ENCODE measurements at regions not wholly inside any gene's neighbourhood (a gene's known extent, or its start where the extent isn't known, plus 50 kb on each side); places are given as distances from the start of the nearest gene placed in this dataset.

DNA sequence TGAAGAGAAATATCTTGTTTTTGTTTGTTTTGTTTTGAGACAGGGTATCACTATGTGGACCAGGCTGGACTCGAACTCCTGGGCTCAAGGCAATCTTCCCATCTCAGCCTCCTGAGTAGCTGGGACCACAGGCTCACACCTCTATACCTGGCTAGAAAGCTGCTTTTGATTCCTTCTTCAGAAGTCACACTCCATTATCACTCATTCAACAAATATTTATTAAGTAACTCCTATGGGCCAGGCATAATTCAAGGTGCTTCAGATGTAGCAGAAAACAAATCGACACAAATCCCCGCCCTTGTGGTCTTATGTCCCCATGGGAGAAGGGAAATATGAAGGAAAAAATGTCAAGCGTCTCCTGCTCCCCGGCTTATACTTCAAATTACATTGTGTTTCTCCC is 72.6 kb upstream of the DHX15 start:
- in situ Hi-C loops (cut with MboI; ENCODE audit: low pct_unique_long_range_greater_than_20kb, low sequenced_read_pairs, unreplicated experiment): no loop called here
- TF ChIP-seq, protein P1, sequence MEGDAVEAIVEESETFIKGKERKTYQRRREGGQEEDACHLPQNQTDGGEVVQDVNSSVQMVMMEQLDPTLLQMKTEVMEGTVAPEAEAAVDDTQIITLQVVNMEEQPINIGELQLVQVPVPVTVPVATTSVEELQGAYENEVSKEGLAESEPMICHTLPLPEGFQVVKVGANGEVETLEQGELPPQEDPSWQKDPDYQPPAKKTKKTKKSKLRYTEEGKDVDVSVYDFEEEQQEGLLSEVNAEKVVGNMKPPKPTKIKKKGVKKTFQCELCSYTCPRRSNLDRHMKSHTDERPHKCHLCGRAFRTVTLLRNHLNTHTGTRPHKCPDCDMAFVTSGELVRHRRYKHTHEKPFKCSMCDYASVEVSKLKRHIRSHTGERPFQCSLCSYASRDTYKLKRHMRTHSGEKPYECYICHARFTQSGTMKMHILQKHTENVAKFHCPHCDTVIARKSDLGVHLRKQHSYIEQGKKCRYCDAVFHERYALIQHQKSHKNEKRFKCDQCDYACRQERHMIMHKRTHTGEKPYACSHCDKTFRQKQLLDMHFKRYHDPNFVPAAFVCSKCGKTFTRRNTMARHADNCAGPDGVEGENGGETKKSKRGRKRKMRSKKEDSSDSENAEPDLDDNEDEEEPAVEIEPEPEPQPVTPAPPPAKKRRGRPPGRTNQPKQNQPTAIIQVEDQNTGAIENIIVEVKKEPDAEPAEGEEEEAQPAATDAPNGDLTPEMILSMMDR (IDR thresholded peaks at IDR 0.05; ENCODE audit: extremely low read depth, insufficient read depth, missing control alignments): no peak
- DNase-seq (ENCODE audit: low spot score): no peak

DNA sequence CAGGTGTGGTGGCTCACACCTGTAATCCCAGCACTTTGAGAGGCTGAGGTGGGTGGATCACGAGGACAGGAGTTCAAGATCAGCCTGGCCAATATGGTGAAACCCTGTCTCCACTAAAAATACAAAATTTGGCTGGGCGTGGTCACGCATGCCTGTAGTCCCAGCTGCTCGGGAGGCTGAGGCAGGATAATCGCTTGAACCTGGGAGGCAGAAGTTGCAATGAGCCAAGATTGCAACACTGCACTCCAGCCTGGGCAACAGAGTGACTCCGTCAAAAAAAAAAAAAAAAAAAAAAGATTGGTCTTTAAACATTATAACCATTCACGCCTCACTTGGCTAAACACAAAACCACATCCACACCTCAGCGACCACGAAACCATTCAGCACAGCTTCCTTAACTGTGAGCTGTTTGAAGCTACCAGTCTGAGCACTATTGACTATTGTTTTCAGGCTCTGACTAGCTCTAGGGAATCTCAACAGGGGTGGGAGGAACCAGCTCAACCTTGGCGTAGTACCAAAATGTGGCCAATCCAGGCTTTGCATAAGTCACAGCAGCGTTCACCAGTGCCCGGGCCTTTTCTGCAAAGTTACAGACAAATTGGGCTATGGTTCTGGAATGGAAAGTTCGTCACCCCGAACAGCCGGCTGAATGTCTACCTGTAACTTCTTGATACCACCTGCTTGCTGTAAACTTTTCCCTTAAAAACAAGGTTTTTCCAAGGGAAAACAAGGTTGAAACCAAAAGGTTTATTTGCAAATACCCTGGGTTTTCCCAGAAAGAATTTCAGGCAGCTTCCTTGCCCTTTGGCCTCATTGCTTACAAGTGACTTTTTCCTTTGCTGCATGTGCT is 73.6 kb upstream of the DHX15 start:
- TF ChIP-seq, protein P1 (IDR thresholded peaks at IDR 0.05; ENCODE audit: extremely low read depth, insufficient read depth, missing control alignments): no peak
- peak; percentile 42 for DNase-seq (ENCODE audit: low spot score)
- in situ Hi-C loops (cut with MboI; ENCODE audit: low pct_unique_long_range_greater_than_20kb, low sequenced_read_pairs, unreplicated experiment): no loop called here

DNA sequence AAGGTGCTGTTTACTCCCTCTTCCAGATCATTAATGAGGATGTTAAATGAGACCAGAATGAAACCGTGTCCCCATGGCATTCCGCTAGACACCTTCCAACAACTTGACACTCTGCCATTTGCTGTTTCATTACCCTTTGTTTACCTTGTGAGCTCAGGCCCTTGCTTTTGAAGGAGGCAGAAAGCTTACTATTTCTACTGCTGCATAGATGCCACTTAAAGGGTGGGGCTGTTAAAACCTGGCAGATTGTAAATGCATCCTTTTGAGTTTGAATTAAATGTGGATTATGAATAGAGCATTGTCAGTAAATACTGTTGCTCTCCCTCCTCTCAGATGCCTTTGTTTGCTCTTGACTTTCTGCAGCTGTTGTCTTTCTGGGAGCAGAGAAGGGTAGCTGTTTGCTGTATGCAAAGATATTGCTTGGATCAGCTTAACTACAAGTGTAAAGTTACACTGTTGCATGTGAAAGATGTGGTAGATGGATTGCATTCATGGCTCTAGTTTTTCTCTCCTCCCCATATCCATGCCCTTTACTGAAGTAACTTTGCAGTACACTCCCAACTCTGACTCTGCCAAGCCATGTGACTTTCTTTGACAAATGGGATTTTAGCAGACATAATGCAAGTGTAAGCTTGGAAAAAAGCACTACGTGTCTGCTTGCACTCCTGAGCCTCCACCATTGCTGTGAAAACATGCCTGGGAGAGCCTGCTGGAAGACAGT is 75.0 kb upstream of the DHX15 start:
- in situ Hi-C loops (cut with MboI; ENCODE audit: low pct_unique_long_range_greater_than_20kb, low sequenced_read_pairs, unreplicated experiment): no loop called here
- no peak for DNase-seq (ENCODE audit: low spot score)
- TF ChIP-seq, protein P1 (IDR thresholded peaks at IDR 0.05; ENCODE audit: extremely low read depth, insufficient read depth, missing control alignments): no peak

DNA sequence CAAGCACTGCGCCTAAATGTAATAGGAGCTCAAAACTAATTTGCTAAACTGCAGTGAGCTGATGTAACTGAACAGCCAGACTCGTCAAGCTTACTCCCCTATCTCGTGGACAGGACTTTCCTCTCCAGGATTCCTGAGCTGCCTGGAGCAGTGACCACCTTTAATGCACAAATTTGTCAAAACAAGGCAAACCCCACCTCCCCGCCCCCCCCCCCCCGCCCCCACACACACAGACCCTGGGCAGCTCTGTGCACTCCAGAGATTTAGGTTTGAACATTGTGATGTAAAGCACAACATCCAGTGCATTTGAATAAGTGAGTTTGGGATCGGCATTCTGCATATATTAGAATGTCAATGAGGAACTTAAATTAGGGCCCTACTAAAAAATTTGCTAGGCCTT is 77.7 kb upstream of the DHX15 start:
- in situ Hi-C loops (cut with MboI; ENCODE audit: low pct_unique_long_range_greater_than_20kb, low sequenced_read_pairs, unreplicated experiment): no loop called here
- DNase-seq (ENCODE audit: low spot score): no peak
- TF ChIP-seq, protein P1 (IDR thresholded peaks at IDR 0.05; ENCODE audit: extremely low read depth, insufficient read depth, missing control alignments): no peak

DNA sequence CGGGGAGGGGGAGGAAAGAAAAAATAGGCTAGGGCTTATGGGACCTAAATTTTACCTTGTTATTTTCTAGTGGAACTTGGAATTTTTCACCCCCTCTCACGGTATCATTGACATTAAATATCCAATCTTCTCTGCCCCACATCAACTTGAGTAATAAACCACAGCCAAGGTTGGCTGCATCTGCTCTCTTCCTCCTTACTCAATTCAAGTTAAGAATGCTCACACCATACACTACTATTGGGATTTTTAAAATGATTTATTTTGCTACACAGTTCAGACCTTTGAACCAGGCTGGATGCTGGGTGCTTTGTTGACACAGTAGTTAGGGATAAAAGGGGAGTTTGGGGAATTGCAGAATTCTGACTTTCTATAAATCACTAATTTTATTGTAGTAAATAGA is 78.2 kb upstream of the DHX15 start:
- TF ChIP-seq, protein P1 (IDR thresholded peaks at IDR 0.05; ENCODE audit: extremely low read depth, insufficient read depth, missing control alignments): no peak
- in situ Hi-C loops (cut with MboI; ENCODE audit: low pct_unique_long_range_greater_than_20kb, low sequenced_read_pairs, unreplicated experiment): no loop called here
- no peak for DNase-seq (ENCODE audit: low spot score)

DNA sequence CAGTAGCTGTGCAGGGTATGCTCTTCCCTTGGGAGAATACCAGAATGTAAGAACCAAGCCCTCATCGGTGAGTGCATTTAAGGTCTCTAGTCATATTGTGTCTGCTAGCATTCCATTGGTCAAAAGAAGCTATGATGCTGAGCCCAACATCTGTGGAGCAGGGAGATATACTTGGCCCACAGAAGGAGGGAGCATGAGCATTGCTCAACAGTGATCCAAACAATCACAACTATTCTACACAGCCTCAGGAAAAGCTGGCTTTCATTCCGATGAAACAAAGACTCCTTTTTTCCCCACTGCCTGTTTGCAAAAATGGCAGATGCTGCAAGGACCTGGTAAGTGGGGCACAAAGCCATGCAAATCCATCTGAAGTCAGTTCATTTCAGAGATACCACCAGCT is 80.6 kb upstream of the DHX15 start:
- TF ChIP-seq, protein P1 (IDR thresholded peaks at IDR 0.05; ENCODE audit: extremely low read depth, insufficient read depth, missing control alignments): no peak
- in situ Hi-C loops (cut with MboI; ENCODE audit: low pct_unique_long_range_greater_than_20kb, low sequenced_read_pairs, unreplicated experiment): no loop called here
- DNase-seq (ENCODE audit: low spot score): no peak
